WTC11 (cell line): ENCODE measurements at regions not wholly inside any gene's neighbourhood (a gene's known extent, or its start where the extent isn't known, plus 50 kb on each side); places are given as distances from the start of the nearest gene placed in this dataset.
"Not testable (repeated sequence)": the region's sequence is repeated elsewhere in the genome, so short reads cannot be mapped to it uniquely, and the experiment has no call there.

Experiments
- ATAC-seq: fragments of 200-7000 bp; cut with Tn5 transposase; 2 replicates; pipeline ENCODE4 v1.10.0; 2021; ENCODE audit warnings: mild to moderate bottlenecking, moderate library complexity
- CTCF ChIA-PET: fragments of 300-600 bp; sonication (Branson Sonifier 250); formaldehyde crosslinking; loops from one replicate; lab custom pipeline; 2021; ENCODE audit warnings: antibody characterized with exemption; lab: Charles Lee
- POLR2A ChIA-PET: fragments of 350-600 bp; sonication (Branson Sonifier 250); formaldehyde crosslinking; loops from one replicate; lab custom pipeline; 2021; ENCODE audit warnings: antibody characterized with exemption; lab: Charles Lee
- DNase-seq: peaks from one replicate; pipeline ENCODE4 v3.0.0; 2021; ENCODE audit warnings: low spot score
- H3K27ac Mint-ChIP-seq: 2 replicates; pipeline ENCODE4 v1.8.0; 2021; ENCODE audit warnings: mixed read lengths
- H3K27me3 Mint-ChIP-seq: 2 replicates; pipeline ENCODE4 v1.8.0; 2021; ENCODE audit warnings: low read depth, mild to moderate bottlenecking, moderate library complexity, mixed read lengths
- H3K36me3 Mint-ChIP-seq: 2 replicates; pipeline ENCODE4 v1.8.0; 2021; ENCODE audit warnings: mixed read lengths
- H3K4me1 Mint-ChIP-seq: 2 replicates; pipeline ENCODE4 v1.8.0; 2022; ENCODE audit warnings: mixed read lengths
- H3K4me3 Mint-ChIP-seq: 2 replicates; pipeline ENCODE4 v1.8.0; 2021; ENCODE audit warnings: mild to moderate bottlenecking, moderate library complexity, mixed read lengths
- H3K9me3 Mint-ChIP-seq: 2 replicates; pipeline ENCODE4 v1.8.0; 2021; ENCODE audit warnings: mixed read lengths
- ATF1 ChIP-seq: sonication (generic); formaldehyde crosslinking; IDR thresholded peaks from 2 replicates; pipeline ENCODE4 v1.8.1; 2023; ENCODE audit warnings: mild to moderate bottlenecking, moderate library complexity, missing genetic modification reagents
- ELF4 ChIP-seq: sonication (generic); formaldehyde crosslinking; IDR thresholded peaks from 2 replicates; pipeline ENCODE4 v1.8.1; 2022; ENCODE audit warnings: low read depth, mild to moderate bottlenecking, moderate library complexity, missing genetic modification reagents
- ETV6 ChIP-seq: sonication (generic); formaldehyde crosslinking; IDR thresholded peaks from 2 replicates; pipeline ENCODE4 v1.8.1; 2022; ENCODE audit warnings: mild to moderate bottlenecking, missing genetic modification reagents
- GTF2I ChIP-seq: fragments of 250-450 bp; sonication (Bioruptor Pico); conservative IDR thresholded peaks from 2 replicates; pipeline ENCODE4 v1.4.0; 2021; ENCODE audit warnings: mild to moderate bottlenecking
- HMGA2 ChIP-seq: fragments of 250-450 bp; sonication (Bioruptor Pico); IDR thresholded peaks from 2 replicates; pipeline ENCODE4 v1.4.0; 2021; ENCODE audit warnings: mild to moderate bottlenecking, moderate library complexity
- IRF1 ChIP-seq: sonication (generic); formaldehyde crosslinking; IDR thresholded peaks from 2 replicates; pipeline ENCODE4 v1.8.0; 2023; ENCODE audit warnings: missing genetic modification reagents
- JUN ChIP-seq: sonication (generic); formaldehyde crosslinking; IDR thresholded peaks from 2 replicates; pipeline ENCODE4 v1.8.0; 2023; ENCODE audit warnings: mild to moderate bottlenecking, missing genetic modification reagents
- NFE2L1 ChIP-seq: sonication (generic); formaldehyde crosslinking; IDR thresholded peaks from 2 replicates; pipeline ENCODE4 v1.8.1; 2023; ENCODE audit warnings: missing genetic modification reagents
- TEAD4 ChIP-seq: sonication (generic); formaldehyde crosslinking; IDR thresholded peaks from 2 replicates; pipeline ENCODE4 v1.8.0; 2022; ENCODE audit warnings: mild to moderate bottlenecking, missing genetic modification reagents
- TP53 ChIP-seq: sonication (generic); formaldehyde crosslinking; IDR thresholded peaks from 2 replicates; pipeline ENCODE4 v1.8.1; 2023; ENCODE audit warnings: mild to moderate bottlenecking, missing genetic modification reagents
- ZNF396 ChIP-seq: fragments of 250-450 bp; sonication (Bioruptor Pico); IDR thresholded peaks from 2 replicates; pipeline ENCODE4 v1.8.0; 2021; ENCODE audit warnings: mild to moderate bottlenecking, moderate library complexity, borderline replicate concordance
- TF ChIP-seq, protein P1 (sequence below): sonication (generic); formaldehyde crosslinking; IDR thresholded peaks from 2 replicates; pipeline ENCODE4 v1.8.0; 2022; ENCODE audit warnings: mild to moderate bottlenecking, missing genetic modification reagents
- TF ChIP-seq, protein P2 (sequence below): sonication (generic); formaldehyde crosslinking; IDR thresholded peaks from 2 replicates; pipeline ENCODE4 v1.8.1; 2023; ENCODE audit warnings: mild to moderate bottlenecking, missing genetic modification reagents, borderline replicate concordance
- TF ChIP-seq, protein P3 (sequence below): sonication (generic); formaldehyde crosslinking; IDR thresholded peaks from 2 replicates; pipeline ENCODE4 v1.8.0; 2022; ENCODE audit warnings: mild to moderate bottlenecking, missing genetic modification reagents
- TF ChIP-seq, protein P4 (sequence below): sonication (generic); formaldehyde crosslinking; IDR thresholded peaks from 2 replicates; pipeline ENCODE4 v1.8.1; 2022; ENCODE audit warnings: mild to moderate bottlenecking, missing genetic modification reagents, moderate library complexity, borderline replicate concordance

DNA sequence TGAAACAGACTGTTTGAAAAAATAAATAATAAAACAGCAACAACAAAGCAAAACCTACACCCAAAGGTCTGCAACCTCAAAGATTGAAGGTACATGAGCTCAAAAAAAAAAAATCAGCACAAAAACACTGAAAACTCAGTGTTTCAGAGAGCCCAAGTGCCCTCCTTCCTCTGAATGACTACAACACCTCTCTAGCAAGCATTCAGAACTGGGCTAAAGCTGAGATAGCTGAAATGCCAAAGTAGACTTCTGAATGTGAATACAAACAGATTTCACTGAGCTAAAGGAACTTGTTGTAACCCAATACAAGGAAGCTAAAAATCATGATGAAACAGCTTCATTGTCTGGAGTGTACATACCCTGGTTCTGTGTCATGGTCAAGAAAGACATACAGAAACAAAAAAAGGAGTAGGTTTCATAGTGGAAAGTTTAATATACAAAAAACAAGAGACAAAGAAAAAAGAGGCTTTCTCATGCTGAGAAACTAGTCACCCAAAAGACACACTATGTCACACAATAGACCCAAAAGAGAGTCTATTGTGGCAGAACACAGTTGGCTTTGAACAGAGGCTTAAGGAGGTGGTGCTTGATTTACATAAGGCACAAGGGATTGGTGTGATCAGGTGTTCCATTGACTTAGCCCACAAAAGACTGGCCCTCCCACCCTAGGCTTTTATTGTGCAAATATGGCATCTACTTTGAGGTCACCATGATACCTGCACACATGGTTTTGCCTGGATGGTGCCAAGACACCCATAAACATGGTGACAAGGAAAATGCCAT, 316.6 kb downstream of the KDM5D start:
- TF ChIP-seq, protein P1, sequence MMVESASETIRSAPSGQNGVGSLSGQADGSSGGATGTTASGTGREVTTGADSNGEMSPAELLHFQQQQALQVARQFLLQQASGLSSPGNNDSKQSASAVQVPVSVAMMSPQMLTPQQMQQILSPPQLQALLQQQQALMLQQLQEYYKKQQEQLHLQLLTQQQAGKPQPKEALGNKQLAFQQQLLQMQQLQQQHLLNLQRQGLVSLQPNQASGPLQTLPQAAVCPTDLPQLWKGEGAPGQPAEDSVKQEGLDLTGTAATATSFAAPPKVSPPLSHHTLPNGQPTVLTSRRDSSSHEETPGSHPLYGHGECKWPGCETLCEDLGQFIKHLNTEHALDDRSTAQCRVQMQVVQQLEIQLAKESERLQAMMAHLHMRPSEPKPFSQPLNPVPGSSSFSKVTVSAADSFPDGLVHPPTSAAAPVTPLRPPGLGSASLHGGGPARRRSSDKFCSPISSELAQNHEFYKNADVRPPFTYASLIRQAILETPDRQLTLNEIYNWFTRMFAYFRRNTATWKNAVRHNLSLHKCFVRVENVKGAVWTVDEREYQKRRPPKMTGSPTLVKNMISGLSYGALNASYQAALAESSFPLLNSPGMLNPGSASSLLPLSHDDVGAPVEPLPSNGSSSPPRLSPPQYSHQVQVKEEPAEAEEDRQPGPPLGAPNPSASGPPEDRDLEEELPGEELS, result no peak
- TF ChIP-seq ATF1 (CRISPR knock-in tag) (no peak), TEAD4 (CRISPR knock-in tag) (no peak), TP53 (CRISPR knock-in tag) (no peak)
- TF ChIP-seq, protein P2, sequence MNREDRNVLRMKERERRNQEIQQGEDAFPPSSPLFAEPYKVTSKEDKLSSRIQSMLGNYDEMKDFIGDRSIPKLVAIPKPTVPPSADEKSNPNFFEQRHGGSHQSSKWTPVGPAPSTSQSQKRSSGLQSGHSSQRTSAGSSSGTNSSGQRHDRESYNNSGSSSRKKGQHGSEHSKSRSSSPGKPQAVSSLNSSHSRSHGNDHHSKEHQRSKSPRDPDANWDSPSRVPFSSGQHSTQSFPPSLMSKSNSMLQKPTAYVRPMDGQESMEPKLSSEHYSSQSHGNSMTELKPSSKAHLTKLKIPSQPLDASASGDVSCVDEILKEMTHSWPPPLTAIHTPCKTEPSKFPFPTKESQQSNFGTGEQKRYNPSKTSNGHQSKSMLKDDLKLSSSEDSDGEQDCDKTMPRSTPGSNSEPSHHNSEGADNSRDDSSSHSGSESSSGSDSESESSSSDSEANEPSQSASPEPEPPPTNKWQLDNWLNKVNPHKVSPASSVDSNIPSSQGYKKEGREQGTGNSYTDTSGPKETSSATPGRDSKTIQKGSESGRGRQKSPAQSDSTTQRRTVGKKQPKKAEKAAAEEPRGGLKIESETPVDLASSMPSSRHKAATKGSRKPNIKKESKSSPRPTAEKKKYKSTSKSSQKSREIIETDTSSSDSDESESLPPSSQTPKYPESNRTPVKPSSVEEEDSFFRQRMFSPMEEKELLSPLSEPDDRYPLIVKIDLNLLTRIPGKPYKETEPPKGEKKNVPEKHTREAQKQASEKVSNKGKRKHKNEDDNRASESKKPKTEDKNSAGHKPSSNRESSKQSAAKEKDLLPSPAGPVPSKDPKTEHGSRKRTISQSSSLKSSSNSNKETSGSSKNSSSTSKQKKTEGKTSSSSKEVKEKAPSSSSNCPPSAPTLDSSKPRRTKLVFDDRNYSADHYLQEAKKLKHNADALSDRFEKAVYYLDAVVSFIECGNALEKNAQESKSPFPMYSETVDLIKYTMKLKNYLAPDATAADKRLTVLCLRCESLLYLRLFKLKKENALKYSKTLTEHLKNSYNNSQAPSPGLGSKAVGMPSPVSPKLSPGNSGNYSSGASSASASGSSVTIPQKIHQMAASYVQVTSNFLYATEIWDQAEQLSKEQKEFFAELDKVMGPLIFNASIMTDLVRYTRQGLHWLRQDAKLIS (CRISPR knock-in tag), result no peak
- H3K27ac Mint-ChIP-seq, result peak overlapping the region; percentile 97
- H3K4me1 Mint-ChIP-seq, result peaks cover 72% of the 10 kb centered on the region
- CTCF ChIA-PET, result interaction anchor here (0.6 kb wide), 1 partner anchor 32 kb away, joined by 4 read pairs; no protein-coding TSS in a partner anchor
- POLR2A ChIA-PET, result no interaction called here
- DNase-seq, result no peak
- peak; percentile 84 for ATAC-seq
- peak overlapping the region; percentile 29; the same call in 1 of the 2 replicates for H3K4me3 Mint-ChIP-seq
- H3K36me3 Mint-ChIP-seq, result peaks cover 11% of the 10 kb centered on the region; the same call in 1 of the 2 replicates
- peaks cover 3% of the 10 kb centered on the region for H3K27me3 Mint-ChIP-seq
- H3K9me3 Mint-ChIP-seq, result peaks cover 21% of the 10 kb centered on the region

GRCh38 chrY:19427191-19427590, 317.3 kb downstream of the KDM5D start:
- peaks cover 12% of the 10 kb centered on the region; the same call in 1 of the 2 replicates for H3K36me3 Mint-ChIP-seq
- H3K27me3 Mint-ChIP-seq, POLR2A ChIA-PET, CTCF ChIA-PET, ATAC-seq, DNase-seq: not testable (repeated sequence)
- H3K9me3 Mint-ChIP-seq, result peaks cover 28% of the 10 kb centered on the region
- peak overlapping the region; percentile 29; the same call in 1 of the 2 replicates for H3K4me3 Mint-ChIP-seq
- H3K27ac Mint-ChIP-seq, result peak overlapping the region; percentile 97
- peaks cover 65% of the 10 kb centered on the region for H3K4me1 Mint-ChIP-seq

DNA sequence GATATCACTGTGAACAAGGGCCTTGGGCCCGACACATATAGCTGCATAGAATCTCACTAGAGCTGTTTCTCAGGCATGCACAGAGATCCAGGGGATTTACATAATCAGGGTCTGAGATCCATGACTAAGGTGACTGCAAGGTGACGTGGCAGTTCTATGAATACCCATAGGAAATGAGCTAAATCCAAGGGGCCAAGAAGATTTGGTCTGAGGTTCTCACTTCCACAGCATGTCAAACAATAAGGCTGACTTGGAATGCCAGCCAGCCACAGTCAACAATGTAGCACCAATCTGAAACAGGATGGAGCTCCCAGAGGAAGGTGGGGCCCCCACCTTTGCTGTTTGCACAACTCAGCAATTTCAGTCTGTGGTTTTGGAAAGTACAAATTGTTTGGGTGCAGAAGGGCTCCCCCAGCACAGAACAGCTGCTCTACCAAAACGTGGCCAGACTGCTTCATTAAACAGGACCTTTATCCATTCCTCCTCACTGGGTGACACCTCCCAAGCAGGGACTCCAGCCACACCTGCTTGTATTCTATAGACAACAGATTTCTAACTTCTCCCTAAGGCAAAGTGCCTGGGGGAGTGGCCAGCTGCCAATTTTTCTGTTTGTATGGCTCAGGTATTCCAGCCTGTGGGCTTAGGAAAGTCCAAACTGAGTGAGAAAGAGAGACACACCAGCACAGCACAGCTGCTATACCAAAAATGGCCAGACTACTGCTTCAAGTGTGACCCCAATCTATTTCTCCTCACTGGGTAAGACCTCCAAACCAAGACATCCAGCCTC, 333.4 kb downstream of the KDM5D start:
- Mint-ChIP-seq H3K36me3 (peaks cover 3% of the 10 kb centered on the region), H3K9me3 (peaks cover 9% of the 10 kb centered on the region), H3K4me1 (peaks cover 18% of the 10 kb centered on the region), H3K27me3 (no peaks in the 10 kb centered on the region), H3K27ac (no peak overlapping the region), H3K4me3 (no peak overlapping the region)
- ATAC-seq (no peak), DNase-seq (no peak)
- CTCF ChIA-PET, result no interaction called here
- POLR2A ChIA-PET, result no interaction called here
- TF ChIP-seq NFE2L1 (CRISPR knock-in tag) (no peak), ETV6 (CRISPR knock-in tag) (no peak), ZNF396 (CRISPR knock-in tag) (no peak), IRF1 (no peak), GTF2I (CRISPR knock-in tag) (no peak), JUN (CRISPR knock-in tag) (no peak), ELF4 (CRISPR knock-in tag) (no peak), HMGA2 (CRISPR knock-in tag) (no peak)
- TF ChIP-seq, protein P3, sequence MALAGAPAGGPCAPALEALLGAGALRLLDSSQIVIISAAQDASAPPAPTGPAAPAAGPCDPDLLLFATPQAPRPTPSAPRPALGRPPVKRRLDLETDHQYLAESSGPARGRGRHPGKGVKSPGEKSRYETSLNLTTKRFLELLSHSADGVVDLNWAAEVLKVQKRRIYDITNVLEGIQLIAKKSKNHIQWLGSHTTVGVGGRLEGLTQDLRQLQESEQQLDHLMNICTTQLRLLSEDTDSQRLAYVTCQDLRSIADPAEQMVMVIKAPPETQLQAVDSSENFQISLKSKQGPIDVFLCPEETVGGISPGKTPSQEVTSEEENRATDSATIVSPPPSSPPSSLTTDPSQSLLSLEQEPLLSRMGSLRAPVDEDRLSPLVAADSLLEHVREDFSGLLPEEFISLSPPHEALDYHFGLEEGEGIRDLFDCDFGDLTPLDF (CRISPR knock-in tag), result no peak
- TF ChIP-seq, protein P4, sequence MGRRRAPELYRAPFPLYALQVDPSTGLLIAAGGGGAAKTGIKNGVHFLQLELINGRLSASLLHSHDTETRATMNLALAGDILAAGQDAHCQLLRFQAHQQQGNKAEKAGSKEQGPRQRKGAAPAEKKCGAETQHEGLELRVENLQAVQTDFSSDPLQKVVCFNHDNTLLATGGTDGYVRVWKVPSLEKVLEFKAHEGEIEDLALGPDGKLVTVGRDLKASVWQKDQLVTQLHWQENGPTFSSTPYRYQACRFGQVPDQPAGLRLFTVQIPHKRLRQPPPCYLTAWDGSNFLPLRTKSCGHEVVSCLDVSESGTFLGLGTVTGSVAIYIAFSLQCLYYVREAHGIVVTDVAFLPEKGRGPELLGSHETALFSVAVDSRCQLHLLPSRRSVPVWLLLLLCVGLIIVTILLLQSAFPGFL (CRISPR knock-in tag), result no peak
- TF ChIP-seq, protein P2 (CRISPR knock-in tag), result no peak
